T-helper 2 cell treated with Interferon-gamma antibody and Interleukin-4, amounts not matched to agents 5 μg/mL and 100 μg/mL, for 36 hours (primary cell): ENCODE measurements at regions not wholly inside any gene's neighbourhood (a gene's known extent, or its start where the extent isn't known, plus 50 kb on each side); places are given as distances from the start of the nearest gene placed in this dataset.
"Not testable (repeated sequence)": the region's sequence is repeated elsewhere in the genome, so short reads cannot be mapped to it uniquely, and the experiment has no call there.

Experiments
- DNase-seq: peaks from one replicate; pipeline ENCODE4 v3.0.0; 2021; ENCODE audit warnings: low spot score
- H3K27ac Mint-ChIP-seq: one replicate; pipeline ENCODE4 v1.8.0; 2021; ENCODE audit warnings: mild to moderate bottlenecking, mixed read lengths
- H3K27me3 Mint-ChIP-seq: one replicate; pipeline ENCODE4 v1.8.0; 2021; ENCODE audit warnings: low read depth, mixed read lengths
- H3K36me3 Mint-ChIP-seq: one replicate; pipeline ENCODE4 v1.8.0; 2021; ENCODE audit warnings: low read depth, mixed read lengths
- H3K4me1 Mint-ChIP-seq: one replicate; pipeline ENCODE4 v1.8.0; 2021; ENCODE audit warnings: low read depth, mixed read lengths
- H3K4me3 Mint-ChIP-seq: one replicate; pipeline ENCODE4 v1.8.0; 2022; ENCODE audit warnings: mild to moderate bottlenecking, moderate library complexity, mixed read lengths
- H3K9me3 Mint-ChIP-seq: one replicate; pipeline ENCODE4 v1.8.0; 2021; ENCODE audit warnings: mixed read lengths

DNA sequence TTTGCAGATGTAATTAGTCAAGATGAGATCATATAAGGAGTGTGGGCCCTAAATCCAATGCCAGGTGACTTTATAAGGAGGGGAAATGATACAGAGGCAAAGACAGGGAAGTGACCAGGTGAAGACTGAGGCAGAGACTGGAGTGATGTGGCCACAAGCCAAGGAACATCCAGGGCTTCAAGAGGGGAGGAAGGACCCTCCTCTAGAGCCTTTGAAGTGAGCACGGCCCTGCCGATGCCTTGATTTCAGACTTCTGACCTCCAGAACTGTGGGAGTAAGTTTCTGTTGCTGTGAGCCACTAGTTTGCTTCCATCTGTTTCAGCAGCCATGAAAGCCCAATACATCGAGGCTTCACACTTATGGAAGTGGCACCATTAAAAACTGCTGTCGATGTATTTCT, 78.7 kb downstream of the SHANK2 start:
- Mint-ChIP-seq H3K27ac (no peak overlapping the region), H3K27me3 (peaks cover 2% of the 10 kb centered on the region), H3K4me3 (no peak overlapping the region), H3K36me3 (no peaks in the 10 kb centered on the region), H3K9me3 (peaks cover 18% of the 10 kb centered on the region), H3K4me1 (no peaks in the 10 kb centered on the region)
- DNase-seq: no peak

DNA sequence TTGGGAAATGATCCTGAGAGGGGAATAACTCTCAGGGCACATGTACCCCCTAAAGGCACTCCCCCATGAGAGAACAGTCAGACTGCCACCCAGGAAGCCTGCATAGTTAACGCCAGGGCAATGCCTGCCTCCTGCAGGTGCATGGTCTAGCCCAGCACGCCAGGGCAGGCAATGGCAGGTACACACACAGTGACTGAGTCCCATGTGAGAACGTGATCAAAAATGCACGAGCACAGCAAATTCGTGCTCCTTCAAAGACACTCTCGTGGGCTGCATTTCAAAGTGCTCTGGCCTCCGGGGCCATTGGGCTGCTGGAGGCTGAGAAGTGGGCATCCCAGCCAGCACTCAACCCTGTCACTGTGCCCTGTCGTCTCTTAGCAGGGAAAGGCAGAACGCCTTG, 79.7 kb downstream of the SHANK2 start:
- H3K27ac Mint-ChIP-seq: no peak overlapping the region
- peaks cover 18% of the 10 kb centered on the region for H3K9me3 Mint-ChIP-seq
- no peaks in the 10 kb centered on the region for H3K4me1 Mint-ChIP-seq
- H3K36me3 Mint-ChIP-seq: no peaks in the 10 kb centered on the region
- no peak overlapping the region for H3K4me3 Mint-ChIP-seq
- no peaks in the 10 kb centered on the region for H3K27me3 Mint-ChIP-seq
- no peak for DNase-seq

DNA sequence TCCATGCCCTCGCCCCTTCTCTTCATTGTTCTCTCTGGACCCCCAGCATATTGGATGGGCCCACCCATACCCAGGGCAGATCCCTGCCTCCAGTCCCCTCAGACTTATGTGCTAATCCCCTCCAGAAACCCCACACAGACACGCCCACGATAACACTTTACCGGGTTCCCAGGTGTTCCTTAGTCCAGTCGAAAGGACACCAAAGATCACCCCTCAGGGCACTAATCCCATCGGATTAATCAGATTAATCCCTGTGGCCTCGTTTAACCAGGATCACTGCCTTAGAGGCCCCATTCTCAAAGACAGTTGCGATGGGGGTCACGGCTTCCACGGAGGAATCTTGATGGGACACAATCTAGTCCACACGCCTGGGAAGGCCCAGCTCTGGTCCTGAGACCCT, 80.8 kb downstream of the SHANK2 start:
- H3K36me3 Mint-ChIP-seq: no peaks in the 10 kb centered on the region
- DNase-seq: no peak
- no peak overlapping the region for H3K4me3 Mint-ChIP-seq
- H3K9me3 Mint-ChIP-seq: peaks cover 7% of the 10 kb centered on the region
- no peaks in the 10 kb centered on the region for H3K4me1 Mint-ChIP-seq
- no peak overlapping the region for H3K27ac Mint-ChIP-seq
- H3K27me3 Mint-ChIP-seq: no peaks in the 10 kb centered on the region

DNA sequence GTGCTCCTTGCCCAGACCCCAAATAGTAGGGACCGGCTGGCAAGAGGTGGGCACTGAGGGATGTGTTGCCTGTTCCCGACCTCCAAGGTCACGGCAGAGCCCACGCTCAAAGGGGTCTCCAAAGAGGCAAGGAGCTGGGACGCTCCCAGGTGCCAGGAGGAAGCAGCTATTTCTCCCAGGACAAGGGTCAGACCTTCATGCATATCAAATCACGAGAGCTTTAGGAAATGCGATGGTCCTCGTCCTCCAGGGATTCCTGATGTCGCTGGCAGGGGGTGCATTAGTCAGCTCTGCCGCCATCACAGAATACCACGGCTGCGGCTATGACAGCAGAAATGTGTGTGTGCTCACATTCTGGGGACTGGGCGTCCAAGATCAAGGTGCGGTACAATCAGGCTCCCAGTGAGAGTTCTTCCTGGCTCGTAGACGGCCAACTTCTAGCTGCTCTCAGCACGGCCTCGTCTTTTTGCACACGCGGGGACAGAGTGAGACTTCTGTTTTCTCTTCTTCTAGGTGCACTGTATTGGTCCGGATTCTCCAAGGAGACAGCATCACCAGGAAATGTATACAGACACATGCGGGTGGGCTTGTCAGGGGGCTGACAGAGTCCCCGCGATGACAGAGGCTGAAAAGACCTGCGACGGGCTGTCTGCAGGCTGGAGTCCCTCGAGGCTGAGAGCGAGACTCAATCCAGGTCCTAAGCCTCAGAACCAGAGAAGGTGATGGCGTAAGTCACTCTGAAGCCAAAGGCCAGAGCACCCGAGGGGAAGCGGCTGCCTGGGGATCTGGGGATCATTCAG, 81.6 kb downstream of the SHANK2 start:
- DNase-seq: no peak
- H3K36me3 Mint-ChIP-seq: no peaks in the 10 kb centered on the region
- H3K27ac Mint-ChIP-seq: no peak overlapping the region
- H3K9me3 Mint-ChIP-seq: no peaks in the 10 kb centered on the region
- H3K4me3 Mint-ChIP-seq: no peak overlapping the region
- no peaks in the 10 kb centered on the region for H3K4me1 Mint-ChIP-seq
- H3K27me3 Mint-ChIP-seq: no peaks in the 10 kb centered on the region

DNA sequence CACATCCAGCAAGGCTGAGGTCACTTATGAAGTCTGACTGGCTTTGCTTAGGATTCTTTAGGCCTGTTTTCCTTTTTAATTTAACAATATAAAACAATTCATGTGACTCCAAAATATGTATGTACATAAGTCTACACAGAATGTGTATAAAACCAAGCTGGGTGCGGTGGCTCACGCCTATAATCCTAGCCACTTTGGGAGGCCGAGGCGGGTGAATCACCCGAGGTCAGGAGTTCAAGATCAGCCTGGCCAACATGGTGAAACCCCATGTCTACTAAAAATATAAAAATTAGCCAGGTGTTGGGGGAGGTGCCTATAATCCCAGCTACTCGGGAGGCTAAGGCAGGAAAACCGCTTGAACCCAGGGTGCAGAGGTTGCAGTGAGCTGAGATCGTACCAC, 83.1 kb downstream of the SHANK2 start:
- Mint-ChIP-seq H3K4me1 (no peaks in the 10 kb centered on the region), H3K36me3 (no peaks in the 10 kb centered on the region), H3K27ac (no peak overlapping the region), H3K4me3 (no peak overlapping the region), H3K9me3 (no peaks in the 10 kb centered on the region), H3K27me3 (no peaks in the 10 kb centered on the region)
- no peak for DNase-seq

DNA sequence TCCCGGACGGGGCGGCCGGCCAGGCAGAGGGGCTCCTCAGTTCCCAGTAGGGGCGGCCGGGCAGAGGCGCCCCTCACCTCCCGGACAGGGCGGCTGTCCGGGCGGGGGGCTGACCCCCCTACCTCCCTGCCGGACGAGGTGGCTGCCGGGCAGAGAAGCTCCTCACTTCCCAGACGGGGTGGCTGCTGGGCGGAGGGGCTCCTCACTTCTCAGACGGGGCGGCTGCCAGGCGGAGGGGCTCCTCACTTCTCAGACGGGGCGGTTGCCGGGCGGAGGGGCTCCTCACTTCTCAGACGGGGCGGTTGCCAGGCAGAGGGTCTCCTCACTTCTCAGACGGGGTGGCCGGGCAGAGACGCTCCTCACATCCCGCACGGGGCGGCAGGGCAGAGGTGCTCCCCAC, 84.6 kb downstream of the SHANK2 start:
- not testable (repeated sequence) for DNase-seq, H3K27me3 Mint-ChIP-seq, H3K36me3 Mint-ChIP-seq, H3K4me1 Mint-ChIP-seq, H3K4me3 Mint-ChIP-seq, H3K9me3 Mint-ChIP-seq, H3K27ac Mint-ChIP-seq

DNA sequence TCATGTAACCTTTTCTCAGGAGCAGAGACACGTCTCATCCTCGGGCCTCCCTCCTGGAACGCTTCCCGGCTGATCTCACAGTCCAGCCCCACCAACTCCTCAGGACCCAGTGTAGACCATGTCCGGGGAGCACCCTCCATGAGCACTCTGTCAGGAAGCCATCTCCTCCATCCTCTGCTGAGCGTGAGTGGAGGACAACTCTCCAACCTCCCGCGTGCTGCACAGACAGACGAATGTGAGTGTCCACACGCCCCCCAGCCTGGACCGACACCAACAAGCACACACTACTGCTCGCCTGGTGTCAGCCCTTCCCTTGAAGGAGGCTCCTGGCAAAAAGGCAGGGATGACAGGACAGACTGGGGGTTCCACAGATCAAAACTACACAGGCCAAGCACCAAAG, 86.6 kb downstream of the SHANK2 start:
- Mint-ChIP-seq H3K4me1 (no peaks in the 10 kb centered on the region), H3K4me3 (no peak overlapping the region), H3K27ac (no peak overlapping the region), H3K36me3 (no peaks in the 10 kb centered on the region), H3K9me3 (no peaks in the 10 kb centered on the region), H3K27me3 (no peaks in the 10 kb centered on the region)
- no peak for DNase-seq

DNA sequence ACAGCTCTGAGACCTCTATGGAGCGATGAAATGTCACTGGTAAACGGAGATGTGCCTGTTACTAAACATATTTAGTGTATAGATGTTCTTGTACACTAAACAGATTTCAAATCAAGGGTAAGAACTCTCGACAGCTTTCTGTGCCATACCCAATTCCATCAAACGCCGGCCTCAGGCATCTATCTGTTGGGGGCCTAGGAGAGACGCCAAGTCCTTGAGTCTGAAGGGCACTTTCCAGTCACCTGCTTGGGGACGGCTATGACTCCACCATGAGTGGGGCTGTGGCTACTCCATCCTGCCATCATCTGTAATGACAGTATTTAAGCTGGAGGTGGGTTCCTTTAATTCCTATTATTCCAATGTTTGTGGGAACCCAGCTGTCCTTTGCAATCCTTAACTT, 87.8 kb downstream of the SHANK2 start:
- no peak overlapping the region for H3K4me3 Mint-ChIP-seq
- H3K9me3 Mint-ChIP-seq: no peaks in the 10 kb centered on the region
- no peaks in the 10 kb centered on the region for H3K27me3 Mint-ChIP-seq
- no peak overlapping the region for H3K27ac Mint-ChIP-seq
- no peaks in the 10 kb centered on the region for H3K4me1 Mint-ChIP-seq
- no peaks in the 10 kb centered on the region for H3K36me3 Mint-ChIP-seq
- DNase-seq: no peak

DNA sequence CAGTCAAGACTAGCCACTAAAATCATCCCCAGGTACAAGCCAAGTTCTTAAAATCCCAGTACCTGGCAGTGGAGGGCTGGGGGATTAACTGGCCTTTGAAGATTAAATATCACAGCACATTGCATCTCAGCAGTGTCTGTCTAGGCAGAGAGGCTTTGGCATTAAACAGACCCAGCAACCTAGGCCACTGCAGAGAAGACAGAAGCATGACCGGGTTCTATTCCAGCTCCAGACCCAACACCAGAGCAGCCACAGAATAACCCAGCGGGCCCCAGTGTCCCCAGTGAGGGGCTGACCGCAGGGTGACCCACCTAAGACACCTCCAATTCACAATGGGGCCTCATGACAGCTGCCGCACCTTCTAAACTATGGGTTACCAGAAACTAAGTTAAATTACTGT, 88.2 kb downstream of the SHANK2 start:
- H3K4me1 Mint-ChIP-seq: no peaks in the 10 kb centered on the region
- no peaks in the 10 kb centered on the region for H3K36me3 Mint-ChIP-seq
- no peak overlapping the region for H3K4me3 Mint-ChIP-seq
- no peaks in the 10 kb centered on the region for H3K9me3 Mint-ChIP-seq
- DNase-seq: no peak
- H3K27ac Mint-ChIP-seq: no peak overlapping the region
- H3K27me3 Mint-ChIP-seq: no peaks in the 10 kb centered on the region

DNA sequence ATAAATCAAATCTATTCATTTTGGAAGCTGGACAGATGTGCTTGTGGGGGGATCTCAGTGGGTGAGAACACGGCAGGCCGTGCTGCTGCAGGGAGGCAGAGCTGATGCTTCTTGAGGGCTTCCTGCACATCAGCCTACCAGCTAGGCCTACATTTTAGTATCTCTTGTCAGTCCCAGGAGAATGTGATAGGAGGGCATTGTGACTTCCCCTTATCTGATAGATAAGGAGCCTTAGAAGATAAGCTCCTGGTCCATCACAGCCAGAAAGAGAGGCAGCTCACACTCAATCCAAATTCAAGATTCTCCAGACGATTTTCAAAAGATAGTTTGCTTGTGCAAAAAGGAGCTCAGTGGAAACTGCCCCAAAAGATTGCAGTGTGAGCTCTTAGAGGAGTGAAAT, 89.0 kb downstream of the SHANK2 start:
- no peaks in the 10 kb centered on the region for H3K36me3 Mint-ChIP-seq
- H3K27ac Mint-ChIP-seq: no peak overlapping the region
- no peak for DNase-seq
- no peaks in the 10 kb centered on the region for H3K9me3 Mint-ChIP-seq
- H3K4me3 Mint-ChIP-seq: no peak overlapping the region
- H3K27me3 Mint-ChIP-seq: no peaks in the 10 kb centered on the region
- H3K4me1 Mint-ChIP-seq: no peaks in the 10 kb centered on the region

DNA sequence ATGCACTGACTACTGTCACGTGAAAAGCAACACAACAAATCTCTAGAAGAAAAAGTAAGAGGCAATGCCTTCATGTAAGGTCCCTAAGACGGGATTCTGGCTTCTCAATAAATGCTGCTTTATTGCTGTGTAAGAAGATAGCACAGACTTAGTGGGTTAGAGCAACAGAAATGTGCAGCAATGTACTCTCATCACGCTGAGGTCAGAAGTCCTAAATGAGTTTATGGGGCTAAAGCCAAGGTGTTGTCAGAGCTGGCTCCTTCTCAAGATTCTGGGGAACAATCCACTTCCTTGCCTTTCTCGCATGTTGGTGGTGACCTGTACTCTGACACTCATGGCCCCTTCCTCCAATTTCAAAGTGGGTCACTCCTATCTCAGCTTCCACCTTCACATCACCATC, 93.4 kb downstream of the SHANK2 start:
- Mint-ChIP-seq H3K27ac (no peak overlapping the region), H3K36me3 (no peaks in the 10 kb centered on the region), H3K4me3 (no peak overlapping the region), H3K9me3 (no peaks in the 10 kb centered on the region), H3K4me1 (no peaks in the 10 kb centered on the region), H3K27me3 (no peaks in the 10 kb centered on the region)
- no peak for DNase-seq

DNA sequence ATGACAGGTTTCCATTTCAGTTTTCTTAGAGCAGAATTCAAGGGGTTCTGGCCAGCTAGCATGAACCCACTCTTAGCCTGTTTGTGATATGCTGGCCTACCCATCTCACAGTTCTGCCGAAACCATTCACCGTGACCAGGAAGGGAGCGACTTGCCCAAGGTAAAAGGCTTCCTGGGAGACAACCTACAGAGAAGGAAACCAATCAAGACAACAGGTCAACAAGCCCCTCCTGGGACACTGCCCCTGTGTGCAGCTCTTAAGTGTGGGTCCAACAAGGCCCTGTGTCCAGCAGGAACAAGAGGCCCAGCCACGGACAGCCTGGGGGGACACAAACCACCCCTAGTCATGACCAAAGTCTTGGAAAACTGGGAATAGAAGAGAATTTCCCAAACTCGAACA, 94.7 kb downstream of the SHANK2 start:
- not testable (repeated sequence) for H3K4me3 Mint-ChIP-seq, H3K36me3 Mint-ChIP-seq, H3K27ac Mint-ChIP-seq

DNA sequence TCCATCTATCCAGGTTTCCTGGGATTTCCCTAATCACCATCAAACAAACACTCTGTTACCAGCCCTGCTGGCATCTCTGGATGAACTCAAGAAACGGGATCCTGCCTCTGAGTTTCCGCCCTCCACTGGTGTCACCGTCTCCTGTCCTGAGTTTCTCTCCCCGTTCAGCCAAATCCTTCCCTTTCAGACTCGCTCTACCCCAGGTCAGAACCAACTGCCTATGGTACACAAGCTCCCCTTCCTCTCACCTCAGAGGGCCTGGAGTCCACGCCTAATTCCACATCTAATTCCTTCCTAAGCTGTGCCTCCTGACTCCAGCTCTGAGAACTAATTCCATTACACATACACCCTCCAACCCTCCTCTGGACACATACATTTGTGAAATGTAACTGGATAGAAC, 96.1 kb downstream of the SHANK2 start:
- H3K4me1 Mint-ChIP-seq: no peaks in the 10 kb centered on the region
- peaks cover 4% of the 10 kb centered on the region for H3K27me3 Mint-ChIP-seq
- no peak for DNase-seq
- no peaks in the 10 kb centered on the region for H3K36me3 Mint-ChIP-seq
- no peaks in the 10 kb centered on the region for H3K9me3 Mint-ChIP-seq
- no peak overlapping the region for H3K27ac Mint-ChIP-seq
- H3K4me3 Mint-ChIP-seq: no peak overlapping the region

More for the DNA sequence above, 94.7 kb downstream of the SHANK2 start:
- DNase-seq, H3K27me3 Mint-ChIP-seq, H3K4me1 Mint-ChIP-seq, H3K9me3 Mint-ChIP-seq: not testable (repeated sequence)

DNA sequence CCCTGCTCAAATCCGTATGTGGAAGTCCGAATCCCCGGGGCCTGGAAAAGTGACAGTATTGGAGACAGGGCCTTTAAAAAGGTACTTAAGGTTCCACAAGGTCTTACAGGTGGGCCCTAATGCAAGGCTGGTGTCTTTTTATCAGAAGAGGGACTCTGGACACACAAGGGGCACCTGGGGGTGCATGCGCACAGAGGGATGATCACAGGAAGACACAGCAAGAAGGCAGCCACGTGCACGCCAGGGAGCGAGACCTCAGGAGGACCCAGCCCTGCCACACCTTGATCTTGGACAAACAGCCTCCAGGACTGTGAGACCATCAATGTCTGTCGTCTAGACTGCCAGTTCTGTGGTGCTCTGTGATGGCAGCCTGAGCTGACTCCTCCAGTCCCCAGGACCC, 96.5 kb downstream of the SHANK2 start:
- no peaks in the 10 kb centered on the region for H3K4me1 Mint-ChIP-seq
- no peaks in the 10 kb centered on the region for H3K36me3 Mint-ChIP-seq
- no peak for DNase-seq
- no peaks in the 10 kb centered on the region for H3K9me3 Mint-ChIP-seq
- H3K4me3 Mint-ChIP-seq: no peak overlapping the region
- no peak overlapping the region for H3K27ac Mint-ChIP-seq
- peaks cover 4% of the 10 kb centered on the region for H3K27me3 Mint-ChIP-seq

DNA sequence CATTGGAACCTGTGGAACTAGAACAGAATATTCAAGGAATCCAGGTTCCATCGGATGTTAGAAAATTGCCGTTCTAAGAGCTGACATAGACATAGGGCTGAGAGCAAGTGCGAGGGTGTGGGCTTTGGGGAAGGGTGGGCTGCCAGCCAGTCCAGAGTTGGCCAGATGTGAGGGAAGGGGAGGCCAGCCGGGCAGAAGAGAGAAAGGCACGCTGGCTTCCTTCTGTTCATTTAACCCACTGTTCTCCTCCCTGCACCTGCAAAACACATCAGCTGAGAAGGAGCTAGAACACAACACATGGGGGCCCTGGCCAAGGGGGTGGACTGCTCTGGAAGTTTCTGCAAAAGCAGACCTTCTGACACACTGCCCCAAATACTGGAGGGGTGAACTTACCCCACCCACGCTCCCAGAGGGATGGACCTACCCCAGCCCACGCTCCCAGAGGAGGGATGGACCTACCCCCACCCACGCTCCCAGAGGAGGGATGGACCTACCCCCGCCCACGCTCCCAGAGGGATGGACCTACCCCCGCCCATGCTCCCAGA, 98.0 kb downstream of the SHANK2 start:
- Mint-ChIP-seq H3K9me3 (no peaks in the 10 kb centered on the region), H3K27ac (no peak overlapping the region), H3K4me1 (no peaks in the 10 kb centered on the region), H3K36me3 (no peaks in the 10 kb centered on the region), H3K4me3 (no peak overlapping the region), H3K27me3 (peaks cover 4% of the 10 kb centered on the region)
- no peak for DNase-seq
